Colonic mucosa (tissue), 4 donors: ENCODE measurements at regions not wholly inside any gene's neighbourhood (a gene's known extent, or its start where the extent isn't known, plus 50 kb on each side); places are given as distances from the start of the nearest gene placed in this dataset.
A peak's percentile ranks its signal among the peaks of the same experiment; 100 is the strongest.

Experiments
- DNase-seq: peaks from one replicate; pipeline ENCODE4 v3.0.0-alpha.2; 2020
- H3K27ac ChIP-seq: fragments of 200-600 bp; one replicate; pipeline ENCODE4 v1.8.0; 2021
- H3K27me3 ChIP-seq: fragments of 200-600 bp; one replicate; pipeline ENCODE4 v1.8.0; 2021
- H3K36me3 ChIP-seq: fragments of 200-600 bp; one replicate; pipeline ENCODE4 v1.8.0; 2021
- H3K4me1 ChIP-seq: fragments of 200-600 bp; one replicate; pipeline ENCODE4 v1.8.0; 2021; ENCODE audit warnings: mild to moderate bottlenecking
- H3K4me3 ChIP-seq: fragments of 200-600 bp; one replicate; pipeline ENCODE4 v1.8.0; 2021
- H3K9ac ChIP-seq, 2 donors: one replicate each; pipeline ENCODE4 v1.7.0; 2013; ENCODE audit warnings: control low read depth in 2 of 2, low read depth in 2 of 2, low read length in 2 of 2
- H3K9me3 ChIP-seq: fragments of 200-600 bp; one replicate; pipeline ENCODE4 v1.8.0; 2021
- intact Hi-C: fragments of 100-400 bp; cut with DNase I; formaldehyde crosslinking; loops from one replicate; pipeline ENCODE4 v1.14.1; 2022
- TF ChIP-seq, protein P1 (sequence below): fragments of 200-600 bp; IDR thresholded peaks from one replicate; pipeline ENCODE4 v1.8.0; 2022; ENCODE audit warnings: antibody characterized with exemption, mild to moderate bottlenecking
- donor health status: healthy.
- donor health status: DM: no; HTN: no; CAD: no.
- donor health status: DM: no; HTN: no; CAD: no.

DNA sequence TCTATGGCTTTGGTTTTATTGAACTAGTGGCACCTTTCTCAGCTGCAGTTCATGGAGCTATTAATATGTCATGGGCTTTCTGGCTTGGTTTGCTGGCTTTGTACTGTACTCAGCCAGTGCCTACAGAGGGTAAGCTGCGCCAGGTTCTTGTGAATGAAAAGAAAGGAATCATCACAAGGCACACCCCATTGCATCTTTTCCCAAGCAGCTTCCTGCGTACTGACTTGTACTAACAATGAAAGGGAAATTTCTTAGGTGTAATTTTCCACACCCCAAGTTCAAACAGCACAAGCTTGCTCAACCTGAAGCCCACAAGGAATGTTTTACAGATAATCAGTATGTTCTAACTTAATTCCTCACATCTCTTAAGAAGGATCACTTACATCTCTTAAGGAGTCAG is 78.0 kb upstream of the TNFSF18 start:
- no peaks in the 10 kb centered on the region for H3K27me3 ChIP-seq
- DNase-seq, result no peak
- no peak overlapping the region for H3K9ac ChIP-seq
- TF ChIP-seq, protein P1, sequence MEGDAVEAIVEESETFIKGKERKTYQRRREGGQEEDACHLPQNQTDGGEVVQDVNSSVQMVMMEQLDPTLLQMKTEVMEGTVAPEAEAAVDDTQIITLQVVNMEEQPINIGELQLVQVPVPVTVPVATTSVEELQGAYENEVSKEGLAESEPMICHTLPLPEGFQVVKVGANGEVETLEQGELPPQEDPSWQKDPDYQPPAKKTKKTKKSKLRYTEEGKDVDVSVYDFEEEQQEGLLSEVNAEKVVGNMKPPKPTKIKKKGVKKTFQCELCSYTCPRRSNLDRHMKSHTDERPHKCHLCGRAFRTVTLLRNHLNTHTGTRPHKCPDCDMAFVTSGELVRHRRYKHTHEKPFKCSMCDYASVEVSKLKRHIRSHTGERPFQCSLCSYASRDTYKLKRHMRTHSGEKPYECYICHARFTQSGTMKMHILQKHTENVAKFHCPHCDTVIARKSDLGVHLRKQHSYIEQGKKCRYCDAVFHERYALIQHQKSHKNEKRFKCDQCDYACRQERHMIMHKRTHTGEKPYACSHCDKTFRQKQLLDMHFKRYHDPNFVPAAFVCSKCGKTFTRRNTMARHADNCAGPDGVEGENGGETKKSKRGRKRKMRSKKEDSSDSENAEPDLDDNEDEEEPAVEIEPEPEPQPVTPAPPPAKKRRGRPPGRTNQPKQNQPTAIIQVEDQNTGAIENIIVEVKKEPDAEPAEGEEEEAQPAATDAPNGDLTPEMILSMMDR, result no peak
- no peaks in the 10 kb centered on the region for H3K9me3 ChIP-seq
- no peak overlapping the region for H3K27ac ChIP-seq
- no peak overlapping the region for H3K4me3 ChIP-seq
- no peaks in the 10 kb centered on the region for H3K36me3 ChIP-seq
- no peaks in the 10 kb centered on the region for H3K4me1 ChIP-seq
- intact Hi-C loops, result loop anchor here (10.0 kb wide), 1 partner anchor 66 kb away; no protein-coding TSS in a partner anchor

DNA sequence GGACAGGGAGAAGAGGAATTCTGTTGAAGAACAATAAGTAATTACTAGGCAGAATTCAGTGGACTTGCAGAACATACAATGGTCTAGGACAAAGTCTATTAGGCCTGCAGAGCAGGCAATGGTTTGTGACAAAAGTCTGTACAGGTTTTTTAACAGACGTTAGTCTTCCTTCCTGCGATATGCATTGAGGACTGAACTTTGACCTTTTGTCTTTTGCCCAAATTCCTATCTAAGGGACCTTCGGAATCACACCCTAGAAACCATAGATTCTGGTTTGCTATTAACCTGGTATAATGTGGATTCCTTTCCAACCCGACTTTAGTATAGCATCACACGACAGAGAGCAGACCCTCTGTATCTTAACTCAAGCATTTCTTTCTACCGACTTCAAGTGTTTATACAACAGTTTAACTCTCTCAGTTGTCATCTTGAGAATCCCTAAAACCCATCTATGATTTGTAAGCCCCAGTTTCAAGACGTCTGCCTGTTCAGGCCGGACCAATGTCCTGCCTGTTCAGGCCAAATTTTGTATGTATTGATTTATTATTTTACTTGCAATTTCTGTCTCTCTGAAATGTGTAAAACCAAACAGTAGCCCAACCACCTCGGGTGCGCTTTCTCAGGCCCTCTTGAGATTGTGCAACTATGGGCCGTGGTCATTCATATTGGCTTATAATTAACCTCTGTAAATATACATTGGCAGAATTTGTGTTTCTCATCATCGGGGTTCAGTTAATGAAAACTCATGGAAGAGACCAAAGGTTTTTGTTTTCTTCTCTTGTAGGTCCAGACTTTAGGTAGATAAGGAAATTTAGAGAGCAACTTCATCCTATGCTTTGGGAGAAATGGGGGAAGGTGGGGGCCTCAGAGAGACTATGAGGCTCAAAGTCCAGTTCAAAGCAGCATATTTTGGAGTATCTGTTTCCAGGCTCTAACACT is 76.9 kb upstream of the TNFSF18 start:
- no peak overlapping the region for H3K9ac ChIP-seq
- no peaks in the 10 kb centered on the region for H3K9me3 ChIP-seq
- no peak overlapping the region for H3K4me3 ChIP-seq
- H3K27ac ChIP-seq, result no peak overlapping the region
- TF ChIP-seq, protein P1, result no peak
- H3K36me3 ChIP-seq, result no peaks in the 10 kb centered on the region
- DNase-seq, result no peak
- peaks cover 5% of the 10 kb centered on the region for H3K4me1 ChIP-seq
- intact Hi-C loops, result loop anchor here (10.0 kb wide), 1 partner anchor 67 kb away; no protein-coding TSS in a partner anchor
- H3K27me3 ChIP-seq, result no peaks in the 10 kb centered on the region

DNA sequence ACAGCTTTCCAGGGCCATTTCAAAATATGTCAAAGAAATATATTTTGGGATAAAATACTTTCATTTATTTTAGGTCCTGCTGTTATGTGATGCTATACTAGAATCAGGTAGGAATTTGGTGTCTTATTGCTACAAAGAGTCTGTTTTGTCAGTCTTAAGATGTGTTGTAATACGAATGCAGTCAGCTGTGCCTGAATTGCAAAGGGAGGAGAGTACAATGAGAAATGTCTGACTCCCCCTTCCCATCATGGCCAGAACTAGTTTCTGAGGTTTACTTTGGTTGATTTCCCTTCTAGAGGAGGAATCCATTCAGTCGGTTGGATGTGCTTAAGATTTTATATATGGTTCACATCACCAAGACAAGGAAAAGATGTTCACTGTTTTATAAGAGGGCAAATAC is 75.7 kb upstream of the TNFSF18 start:
- TF ChIP-seq, protein P1, result no peak
- H3K9ac ChIP-seq, result no peak overlapping the region
- H3K9me3 ChIP-seq, result no peaks in the 10 kb centered on the region
- no peaks in the 10 kb centered on the region for H3K36me3 ChIP-seq
- no peak for DNase-seq
- no peak overlapping the region for H3K27ac ChIP-seq
- intact Hi-C loops, result loop anchor here (10.0 kb wide), 1 partner anchor 68 kb away; no protein-coding TSS in a partner anchor
- H3K4me1 ChIP-seq, result peaks cover 8% of the 10 kb centered on the region
- H3K4me3 ChIP-seq, result no peak overlapping the region
- no peaks in the 10 kb centered on the region for H3K27me3 ChIP-seq

DNA sequence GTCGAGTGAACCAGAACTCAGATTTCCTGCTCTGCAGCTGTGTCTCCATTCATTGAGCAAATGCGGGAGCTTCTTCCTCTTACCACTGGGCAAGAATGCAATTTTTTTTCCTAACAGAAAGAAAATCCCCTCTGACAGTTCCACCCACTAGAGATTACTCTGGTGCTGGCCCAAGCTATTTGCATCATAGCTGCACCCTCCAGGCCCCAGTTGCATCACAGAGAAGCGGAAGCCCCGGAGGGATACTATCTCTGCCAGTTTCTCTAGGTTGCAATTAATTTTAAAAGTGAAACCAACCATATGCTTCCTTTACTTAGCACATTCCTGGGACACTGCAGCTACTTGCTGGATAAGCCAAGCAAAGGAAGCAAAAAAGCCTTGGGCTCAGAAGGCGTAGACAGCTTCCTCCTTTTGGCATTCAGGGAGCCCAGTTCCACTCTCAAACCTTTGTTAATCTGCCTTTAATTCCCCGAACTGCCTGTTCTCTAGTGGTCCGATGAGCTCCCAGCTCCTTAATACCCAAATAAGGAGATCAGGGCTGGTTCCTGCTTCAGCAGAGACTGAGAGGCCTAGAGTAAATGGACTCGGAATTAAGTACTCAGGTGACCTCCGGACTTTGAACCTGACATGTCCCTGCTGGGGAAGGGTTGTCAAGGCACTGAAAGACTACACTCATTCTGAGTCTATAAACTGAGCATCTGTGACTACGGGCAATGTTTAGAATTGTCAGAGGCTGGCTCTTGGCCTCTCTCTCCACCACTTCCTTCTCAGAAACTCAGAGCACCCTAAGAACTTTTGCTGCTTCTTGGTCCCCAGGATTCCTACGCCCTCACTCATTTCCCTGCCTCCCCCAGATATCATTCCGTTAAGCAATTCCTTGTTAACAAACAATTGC is 72.5 kb upstream of the TNFSF18 start:
- peak; percentile 73 for DNase-seq
- Histone ChIP-seq H3K4me1 (peaks cover 8% of the 10 kb centered on the region), H3K4me3 (no peak overlapping the region), H3K36me3 (no peaks in the 10 kb centered on the region), H3K9me3 (no peaks in the 10 kb centered on the region), H3K9ac (no peak overlapping the region), H3K27ac (peak overlapping the region; percentile 68), H3K27me3 (no peaks in the 10 kb centered on the region)
- TF ChIP-seq, protein P1, result no peak
- intact Hi-C loops, result loop anchor here (10.0 kb wide), 1 partner anchor 72 kb away; no protein-coding TSS in a partner anchor

DNA sequence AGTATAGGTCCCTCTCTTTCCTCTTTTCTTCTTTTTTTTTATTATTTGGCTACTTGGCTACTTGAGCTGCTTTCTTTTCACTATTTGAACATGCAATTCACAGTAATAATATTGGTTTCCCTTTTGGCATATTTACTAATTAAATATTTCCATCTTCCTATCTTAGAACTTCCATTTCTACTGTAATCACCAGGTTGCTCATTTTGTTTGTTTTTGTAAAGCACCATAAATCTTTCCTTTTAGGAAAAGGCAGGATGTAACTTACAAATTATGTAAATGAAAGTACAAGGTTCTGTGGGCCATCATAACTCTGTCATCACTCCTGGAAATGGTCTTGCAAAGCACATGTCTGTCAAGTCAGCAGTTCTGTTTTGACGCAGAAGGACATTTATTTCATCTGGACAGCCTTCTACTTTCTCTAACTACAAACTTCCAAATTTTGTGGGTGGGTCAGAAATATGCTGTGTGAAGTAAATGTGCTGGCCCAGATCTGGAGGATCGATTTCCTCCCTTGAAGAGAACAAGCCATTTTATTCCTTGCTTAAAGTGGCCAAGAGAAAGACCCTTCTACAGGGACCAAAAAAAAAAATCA is 71.7 kb upstream of the TNFSF18 start:
- Histone ChIP-seq H3K36me3 (no peaks in the 10 kb centered on the region), H3K9me3 (no peaks in the 10 kb centered on the region), H3K27me3 (no peaks in the 10 kb centered on the region), H3K27ac (peak overlapping the region; percentile 68), H3K4me3 (no peak overlapping the region), H3K9ac (no peak overlapping the region), H3K4me1 (peaks cover 8% of the 10 kb centered on the region)
- intact Hi-C loops, result loop anchor here (10.0 kb wide), 1 partner anchor 72 kb away; no protein-coding TSS in a partner anchor
- TF ChIP-seq, protein P1, result no peak
- no peak for DNase-seq
